ENCODE measurements at regions not wholly inside any gene's neighbourhood (a gene's known extent, or its start where the extent isn't known, plus 50 kb on each side); places are given as distances from the start of the nearest gene placed in this dataset.

DNA sequence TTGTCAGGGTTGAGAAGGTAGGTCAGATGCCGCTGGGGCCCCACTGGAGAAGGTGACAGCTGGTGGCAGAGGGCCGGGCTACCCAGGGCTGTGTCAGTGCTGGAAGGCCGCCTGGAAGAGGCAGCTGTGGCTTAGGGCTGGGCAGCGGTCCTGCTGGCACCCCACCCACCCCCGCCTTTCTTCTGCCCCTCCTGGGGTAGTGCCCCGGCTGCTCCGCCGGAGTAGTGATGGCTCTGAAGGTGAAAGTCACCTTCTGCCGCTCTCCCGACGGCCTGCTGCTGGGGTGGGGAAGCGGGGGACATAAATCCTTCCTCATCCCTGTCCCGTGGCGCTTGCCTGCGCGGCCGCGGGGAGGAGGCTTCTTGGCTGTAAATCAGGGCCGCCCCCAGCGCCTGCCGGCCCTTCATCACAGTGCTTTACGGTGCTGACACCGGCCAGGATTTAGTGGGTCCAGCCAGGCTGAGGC, 332.2 kb downstream of the DYSF start:
- H3K27me3 ChIP-seq = no peaks in the 10 kb centered on the region
- DNase-seq = no peak
- TF ChIP-seq, protein P1, sequence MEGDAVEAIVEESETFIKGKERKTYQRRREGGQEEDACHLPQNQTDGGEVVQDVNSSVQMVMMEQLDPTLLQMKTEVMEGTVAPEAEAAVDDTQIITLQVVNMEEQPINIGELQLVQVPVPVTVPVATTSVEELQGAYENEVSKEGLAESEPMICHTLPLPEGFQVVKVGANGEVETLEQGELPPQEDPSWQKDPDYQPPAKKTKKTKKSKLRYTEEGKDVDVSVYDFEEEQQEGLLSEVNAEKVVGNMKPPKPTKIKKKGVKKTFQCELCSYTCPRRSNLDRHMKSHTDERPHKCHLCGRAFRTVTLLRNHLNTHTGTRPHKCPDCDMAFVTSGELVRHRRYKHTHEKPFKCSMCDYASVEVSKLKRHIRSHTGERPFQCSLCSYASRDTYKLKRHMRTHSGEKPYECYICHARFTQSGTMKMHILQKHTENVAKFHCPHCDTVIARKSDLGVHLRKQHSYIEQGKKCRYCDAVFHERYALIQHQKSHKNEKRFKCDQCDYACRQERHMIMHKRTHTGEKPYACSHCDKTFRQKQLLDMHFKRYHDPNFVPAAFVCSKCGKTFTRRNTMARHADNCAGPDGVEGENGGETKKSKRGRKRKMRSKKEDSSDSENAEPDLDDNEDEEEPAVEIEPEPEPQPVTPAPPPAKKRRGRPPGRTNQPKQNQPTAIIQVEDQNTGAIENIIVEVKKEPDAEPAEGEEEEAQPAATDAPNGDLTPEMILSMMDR (IDR thresholded peaks at IDR 0.05; ENCODE audit: low read depth, low read length) = no peak
- H3K36me3 ChIP-seq = no peaks in the 10 kb centered on the region
- no peaks in the 10 kb centered on the region for H3K9me3 ChIP-seq
- no peak overlapping the region for H3K4me3 ChIP-seq (ENCODE audit: low read depth, low read length)
- no peaks in the 10 kb centered on the region for H3K4me1 ChIP-seq

DNA sequence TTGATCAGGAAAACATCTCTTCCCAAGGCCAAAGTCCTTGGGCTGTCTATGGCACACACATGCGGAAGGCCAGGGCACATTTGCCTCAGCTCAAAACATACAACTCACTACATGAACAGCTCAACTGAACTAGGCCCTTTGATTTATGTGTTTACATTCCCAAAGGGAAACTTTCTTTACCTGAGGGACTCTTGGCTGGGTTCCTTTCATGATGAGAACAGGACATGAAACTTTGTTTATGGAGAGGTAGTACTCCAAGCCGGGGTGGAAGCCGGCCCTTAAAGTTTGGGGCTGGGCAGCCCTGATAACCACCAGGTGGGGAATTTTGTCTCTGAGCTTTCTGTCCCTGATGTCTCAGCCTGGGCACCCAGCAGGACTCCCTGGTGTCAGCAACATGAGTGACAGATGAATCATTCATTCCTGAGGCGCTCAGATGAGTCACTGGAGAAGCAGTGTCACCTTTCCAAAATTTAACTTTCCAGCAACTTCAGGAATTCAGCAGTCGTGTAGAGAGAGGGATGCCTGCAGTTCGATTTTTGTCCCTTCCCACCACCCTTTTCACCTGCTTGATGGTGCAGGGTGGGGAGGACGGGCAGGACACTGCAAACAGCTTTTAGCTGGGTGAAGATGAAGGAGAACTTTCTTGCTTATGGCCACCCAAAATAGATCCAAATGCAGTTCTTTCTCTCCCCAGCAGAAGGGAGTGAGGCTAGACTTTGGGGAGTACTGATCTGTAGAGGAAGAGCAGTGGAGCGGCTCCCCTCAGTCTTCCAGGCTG, 331.6 kb downstream of the DYSF start:
- TF ChIP-seq, protein P1 (IDR thresholded peaks at IDR 0.05; ENCODE audit: low read depth, low read length) = no peak
- no peak overlapping the region for H3K4me3 ChIP-seq (ENCODE audit: low read depth, low read length)
- H3K4me1 ChIP-seq = no peaks in the 10 kb centered on the region
- no peaks in the 10 kb centered on the region for H3K9me3 ChIP-seq
- H3K36me3 ChIP-seq = no peaks in the 10 kb centered on the region
- DNase-seq = no peak
- H3K27me3 ChIP-seq = no peaks in the 10 kb centered on the region

DNA sequence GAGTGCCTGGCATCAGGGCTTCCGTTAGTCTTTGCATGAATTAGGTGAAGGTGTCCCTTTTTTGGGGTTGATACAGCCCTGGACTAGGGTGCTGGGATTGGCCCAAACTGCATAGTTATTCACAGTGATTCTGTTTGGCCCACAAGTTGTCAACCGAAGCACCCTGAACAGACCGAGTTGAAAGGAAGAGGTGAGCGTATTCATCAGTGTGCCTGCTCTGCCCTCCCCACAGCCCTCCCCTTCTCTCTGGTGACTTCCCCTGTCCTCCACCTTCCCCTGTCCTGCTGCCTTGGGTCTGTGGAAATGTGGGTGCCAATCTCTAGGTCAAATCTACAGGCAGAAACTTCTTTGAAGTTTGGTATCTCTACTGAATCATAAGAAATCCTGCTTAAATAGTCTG, 330.5 kb downstream of the DYSF start:
- H3K27me3 ChIP-seq = no peaks in the 10 kb centered on the region
- H3K4me3 ChIP-seq (ENCODE audit: low read depth, low read length) = no peak overlapping the region
- no peak for DNase-seq
- TF ChIP-seq, protein P1 (IDR thresholded peaks at IDR 0.05; ENCODE audit: low read depth, low read length) = no peak
- no peaks in the 10 kb centered on the region for H3K4me1 ChIP-seq
- H3K9me3 ChIP-seq = no peaks in the 10 kb centered on the region
- no peaks in the 10 kb centered on the region for H3K36me3 ChIP-seq

DNA sequence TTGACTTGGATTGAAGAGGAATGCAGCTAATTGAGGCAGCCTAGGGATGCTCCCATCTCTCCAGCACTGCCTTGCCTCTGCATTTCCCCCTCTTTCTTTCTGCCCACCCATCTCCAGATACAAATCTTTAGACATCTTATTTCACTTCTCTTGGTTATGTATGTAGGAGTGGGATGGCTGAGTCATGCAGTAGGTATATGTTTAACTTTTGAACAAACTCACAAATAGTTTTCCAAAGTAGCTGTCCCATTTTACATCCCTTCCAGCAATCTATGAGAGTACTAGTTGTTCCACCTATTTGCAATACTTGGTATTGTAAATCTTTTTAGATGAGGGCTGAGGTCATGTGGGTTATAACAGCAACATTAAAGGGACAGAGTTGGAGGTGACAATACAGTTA, 329.9 kb downstream of the DYSF start:
- Histone ChIP-seq H3K4me3 (ENCODE audit: low read depth, low read length) (no peak overlapping the region), H3K4me1 (no peaks in the 10 kb centered on the region), H3K9me3 (no peaks in the 10 kb centered on the region), H3K36me3 (no peaks in the 10 kb centered on the region), H3K27me3 (no peaks in the 10 kb centered on the region)
- TF ChIP-seq, protein P1 (IDR thresholded peaks at IDR 0.05; ENCODE audit: low read depth, low read length) = no peak
- DNase-seq = no peak

DNA sequence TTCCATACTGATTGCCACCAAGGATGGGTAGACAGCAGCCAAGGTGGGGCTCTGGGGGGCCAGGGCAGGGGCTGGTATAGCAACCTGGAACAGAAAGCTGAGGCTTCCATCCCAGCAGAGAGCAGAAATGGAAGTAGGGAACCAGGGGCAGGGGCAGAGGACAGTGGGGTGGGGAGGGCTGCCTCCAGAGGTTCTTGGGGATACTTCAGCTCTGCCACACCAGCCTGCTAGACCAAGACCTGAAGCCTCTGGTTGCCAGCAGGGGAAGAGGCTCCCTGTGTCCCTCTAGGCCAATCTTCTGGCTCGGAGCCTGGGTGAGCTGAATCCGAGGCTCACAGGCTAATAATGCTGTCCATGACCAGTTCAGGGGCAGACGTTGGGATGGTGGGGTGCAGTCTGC, 329.0 kb downstream of the DYSF start:
- TF ChIP-seq, protein P1 (IDR thresholded peaks at IDR 0.05; ENCODE audit: low read depth, low read length) = no peak
- H3K4me1 ChIP-seq = no peaks in the 10 kb centered on the region
- no peaks in the 10 kb centered on the region for H3K36me3 ChIP-seq
- no peaks in the 10 kb centered on the region for H3K27me3 ChIP-seq
- DNase-seq = no peak
- no peak overlapping the region for H3K4me3 ChIP-seq (ENCODE audit: low read depth, low read length)
- no peaks in the 10 kb centered on the region for H3K9me3 ChIP-seq

DNA sequence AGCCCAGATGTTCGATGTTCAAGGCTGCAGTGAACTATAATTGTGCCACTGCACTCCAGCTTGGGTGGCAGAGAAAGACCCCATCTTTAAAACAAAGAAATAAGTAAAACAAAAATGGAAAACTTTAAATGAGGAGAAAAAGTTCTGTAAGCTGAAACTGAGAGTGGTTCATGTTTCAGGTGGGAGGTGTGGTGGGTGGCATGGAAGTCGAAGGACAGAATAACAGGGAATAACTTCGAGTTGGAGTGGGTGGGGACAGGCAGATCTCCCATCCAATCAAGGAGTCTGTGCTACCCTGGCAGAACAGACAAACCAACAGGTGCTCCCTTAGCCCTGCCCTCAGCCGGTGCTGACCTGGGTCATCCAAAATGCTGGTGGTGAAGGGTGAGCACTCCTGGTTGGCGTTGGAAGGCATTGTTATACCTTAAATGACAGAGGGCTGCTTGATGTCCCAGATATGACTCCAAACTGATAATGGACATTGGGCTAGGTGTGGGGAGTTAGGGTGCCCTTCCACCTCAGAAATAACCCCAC, 328.4 kb downstream of the DYSF start:
- no peak for DNase-seq
- Histone ChIP-seq H3K27me3 (no peaks in the 10 kb centered on the region), H3K4me1 (no peaks in the 10 kb centered on the region), H3K36me3 (no peaks in the 10 kb centered on the region), H3K9me3 (no peaks in the 10 kb centered on the region), H3K4me3 (ENCODE audit: low read depth, low read length) (no peak overlapping the region)
- TF ChIP-seq, protein P1 (IDR thresholded peaks at IDR 0.05; ENCODE audit: low read depth, low read length) = no peak

Measured in BE2C (cell line).